H1 (cell line): ENCODE measurements at regions not wholly inside any gene's neighbourhood (a gene's known extent, or its start where the extent isn't known, plus 50 kb on each side); places are given as distances from the start of the nearest gene placed in this dataset.

ENCODE experiments used
- CTCF ChIA-PET: fragments of 300-600 bp; sonication (Branson Sonifier 250); formaldehyde crosslinking; loops from one replicate; lab custom pipeline; 2021; ENCODE audit not compliant: partially characterized antibody; lab: Charles Lee
- POLR2A ChIA-PET: fragments of 300-600 bp; sonication (Branson Sonifier 250); formaldehyde crosslinking; loops from one replicate; lab custom pipeline; 2021; ENCODE audit warnings: inconsistent platforms; ENCODE audit not compliant: partially characterized antibody; lab: Charles Lee
- DNase-seq, 2 experiments: peaks; one replicate each; pipeline versions ENCODE4 v3.0.0 to v3.0.0-alpha.2; 2010 to 2022; ENCODE audit warnings: low spot score in 2 of 2, low read depth in 1 of 2, mixed read lengths in 1 of 2
- FAIRE-seq: peaks from 2 replicates; lab custom pipeline; 2011; peaks lifted over from hg19 to GRCh38; lab: Jason Lieb, UNC
- H2AFZ ChIP-seq: 2 replicates; pipeline ENCODE4 v1.8.1; 2012; ENCODE audit warnings: low read length, inconsistent platforms
- H2AK5ac ChIP-seq: 2 replicates; pipeline ENCODE4 v1.6.1; 2013; ENCODE audit warnings: low read depth, low read length
- H2BK120ac ChIP-seq: replicated peaks from 2 replicates; pipeline ENCODE3; 2013; ENCODE audit warnings: low read depth, low read length, inconsistent platforms
- H2BK12ac ChIP-seq: 2 replicates; pipeline ENCODE4 v1.6.1; 2013; ENCODE audit warnings: low read depth, low read length
- H2BK15ac ChIP-seq: 2 replicates; pipeline ENCODE4 v1.6.1; 2013; ENCODE audit warnings: low read length
- H2BK20ac ChIP-seq: 2 replicates; pipeline ENCODE4 v1.6.1; 2013; ENCODE audit warnings: low read length
- H2BK5ac ChIP-seq: 2 replicates; pipeline ENCODE4 v1.6.1; 2013; ENCODE audit warnings: low read depth, low read length
- H3K14ac ChIP-seq: 2 replicates; pipeline ENCODE4 v1.6.1; 2013; ENCODE audit warnings: inconsistent platforms; ENCODE audit not compliant: insufficient read length
- H3K18ac ChIP-seq: 2 replicates; pipeline ENCODE4 v1.6.1; 2013; ENCODE audit warnings: low read length; ENCODE audit errors: extremely low read depth
- H3K23ac ChIP-seq: 2 replicates; pipeline ENCODE4 v1.6.1; 2013; ENCODE audit warnings: inconsistent platforms; ENCODE audit not compliant: insufficient read length
- H3K23me2 ChIP-seq: 2 replicates; pipeline ENCODE4 v1.6.1; 2013; ENCODE audit warnings: low read depth, low read length
- H3K27ac ChIP-seq: 2 replicates; pipeline ENCODE4 v1.6.1; 2011; ENCODE audit warnings: low read depth, low read length, inconsistent platforms
- H3K27me3 ChIP-seq, 4 experiments: replicated peaks in 1 of 4; 1 replicate in 1 of 4; 2 replicates in 3 of 4; pipeline versions ENCODE4 v1.6.1 to v1.8.1; 2011 to 2013; ENCODE audit warnings: low read length in 3 of 4, mild to moderate bottlenecking in 3 of 4, inconsistent platforms in 2 of 4, mixed read lengths in 2 of 4, moderate library complexity in 1 of 4; ENCODE audit not compliant: control insufficient read depth in 3 of 4, insufficient read depth in 3 of 4; ENCODE audit errors: extremely low read depth in 1 of 4
- H3K36me3 ChIP-seq, 4 experiments: 2 replicates each; pipeline versions ENCODE4 v1.6.1 to v1.8.1; 2011 to 2013; ENCODE audit warnings: mild to moderate bottlenecking in 4 of 4, low read length in 3 of 4, moderate library complexity in 2 of 4, control low read depth in 1 of 4, inconsistent platforms in 1 of 4; ENCODE audit not compliant: insufficient read depth in 4 of 4, control insufficient read depth in 2 of 4
- H3K4ac ChIP-seq: replicated peaks from 2 replicates; pipeline ENCODE3; 2013; ENCODE audit warnings: low read length, low read depth, mixed read lengths, inconsistent platforms; ENCODE audit not compliant: insufficient read length
- H3K4me1 ChIP-seq, 4 experiments: replicated peaks in 1 of 4; 1 replicate in 1 of 4; 2 replicates in 3 of 4; pipeline versions ENCODE4 v1.6.1 to v1.8.1; 2011 to 2013; ENCODE audit warnings: low read length in 3 of 4, inconsistent platforms in 2 of 4, mixed read lengths in 1 of 4; ENCODE audit not compliant: insufficient read depth in 4 of 4, control insufficient read depth in 3 of 4
- H3K4me2 ChIP-seq, 2 experiments: 2 replicates each; pipeline versions ENCODE4 v1.6.1 to v1.8.1; 2011 to 2013; ENCODE audit warnings: low read depth in 2 of 2, low read length in 2 of 2, control low read depth in 1 of 2, inconsistent platforms in 1 of 2, mild to moderate bottlenecking in 1 of 2; ENCODE audit not compliant: insufficient read depth in 1 of 2
- H3K4me3 ChIP-seq, 4 experiments: fragments of 200-600, 300-600 bp in 1 of 4; sonication (generic), shearing (Covaris generic), sonication (Bioruptor Twin) in 1 of 4; 2 replicates each; pipeline versions ENCODE4 v1.5.1 to v1.8.1; 2011 to 2016; ENCODE audit warnings: low read length in 4 of 4, low read depth in 3 of 4, control low read depth in 2 of 4, inconsistent platforms in 2 of 4, mild to moderate bottlenecking in 2 of 4, mixed read lengths in 1 of 4, moderate library complexity in 1 of 4; ENCODE audit not compliant: insufficient read depth in 2 of 4; ENCODE audit errors: extremely low read depth in 1 of 4
- H3K56ac ChIP-seq: replicated peaks from 2 replicates; pipeline ENCODE3; 2013; ENCODE audit warnings: low read depth, mild to moderate bottlenecking, mixed read lengths, low read length, inconsistent platforms; ENCODE audit not compliant: insufficient read length
- H3K79me1 ChIP-seq: 2 replicates; pipeline ENCODE4 v1.6.1; 2013; ENCODE audit warnings: low read depth, low read length, control low read depth
- H3K79me2 ChIP-seq, 2 experiments: 2 replicates each; pipeline versions ENCODE4 v1.6.1 to v1.8.1; 2012 to 2013; ENCODE audit warnings: low read length in 2 of 2, mild to moderate bottlenecking in 2 of 2, inconsistent platforms in 1 of 2; ENCODE audit not compliant: insufficient read depth in 2 of 2, control insufficient read depth in 1 of 2
- H3K9ac ChIP-seq, 4 experiments: replicated peaks in 1 of 4; 1 replicate in 1 of 4; 2 replicates in 3 of 4; pipeline versions ENCODE4 v1.6.1 to v1.8.1; 2011 to 2013; ENCODE audit warnings: low read depth in 3 of 4, low read length in 3 of 4, control low read depth in 2 of 4, mild to moderate bottlenecking in 2 of 4, moderate library complexity in 2 of 4, inconsistent platforms in 1 of 4; ENCODE audit errors: extremely low read depth in 1 of 4
- H3K9me3 ChIP-seq, 2 experiments: 2 replicates each; pipeline versions ENCODE4 v1.6.1 to v1.8.1; 2012 to 2013; ENCODE audit warnings: mild to moderate bottlenecking in 2 of 2, moderate library complexity in 2 of 2, control low read depth in 1 of 2, inconsistent platforms in 1 of 2, low read depth in 1 of 2, low read length in 1 of 2, mixed read lengths in 1 of 2; ENCODE audit not compliant: insufficient read depth in 2 of 2
- H4K20me1 ChIP-seq, 2 experiments: replicated peaks in 1 of 2; 2 replicates each; pipeline versions ENCODE3 to v1.8.1; 2011 to 2013; ENCODE audit warnings: inconsistent platforms in 2 of 2, low read length in 2 of 2, mild to moderate bottlenecking in 1 of 2; ENCODE audit not compliant: insufficient read depth in 2 of 2, control insufficient read depth in 1 of 2
- H4K5ac ChIP-seq: 2 replicates; pipeline ENCODE4 v1.6.1; 2013; ENCODE audit warnings: low read length, low read depth, mixed read lengths, inconsistent platforms; ENCODE audit not compliant: insufficient read length
- H4K8ac ChIP-seq: 2 replicates; pipeline ENCODE4 v1.8.0; 2013; ENCODE audit warnings: mild to moderate bottlenecking, moderate library complexity, low read length, inconsistent platforms; ENCODE audit not compliant: insufficient read depth; ENCODE audit errors: extremely low read depth
- H4K91ac ChIP-seq: replicated peaks from 2 replicates; pipeline ENCODE3; 2013; ENCODE audit warnings: low read length, mixed read lengths, inconsistent platforms; ENCODE audit not compliant: insufficient read length
- BCL11A ChIP-seq, 2 experiments: IDR thresholded peaks; one replicate each; pipeline ENCODE4 v1.6.1; 2011; ENCODE audit warnings: low read depth in 2 of 2, low read length in 2 of 2, mild to moderate bottlenecking in 2 of 2
- RXRA ChIP-seq: IDR thresholded peaks from 2 replicates; pipeline ENCODE4 v1.6.1; 2011; ENCODE audit warnings: low read depth, mild to moderate bottlenecking, low read length, moderate library complexity; ENCODE audit not compliant: insufficient read depth
- SIRT6 ChIP-seq: IDR thresholded peaks from one replicate; pipeline ENCODE4 v1.7.1; 2012; ENCODE audit warnings: low read length, inconsistent platforms
- TBP ChIP-seq: IDR thresholded peaks from 2 replicates; pipeline ENCODE4 v1.6.1; 2011; ENCODE audit warnings: low read depth, low read length, improper control_type of control experiment
- WGBS, 2 experiments: shearing (Covaris generic) in 1 of 2; methylation state at CpG; one replicate each; pipeline versions ENCODE4 v1.1.6 to v1.1.7; 2013 to 2015; ENCODE audit warnings: low lambda C conversion rate in 2 of 2, mixed read lengths in 2 of 2, inconsistent platforms in 1 of 2, low coverage in 1 of 2, missing lambda C conversion rate in 1 of 2; ENCODE audit not compliant: insufficient replicate concordance in 2 of 2, insufficient coverage in 1 of 2, insufficient read length in 1 of 2; ENCODE audit errors: extremely low coverage in 1 of 2, missing lambda C conversion rate in 1 of 2; 5-methylcytosine and 5-hydroxymethylcytosine counted together

DNA sequence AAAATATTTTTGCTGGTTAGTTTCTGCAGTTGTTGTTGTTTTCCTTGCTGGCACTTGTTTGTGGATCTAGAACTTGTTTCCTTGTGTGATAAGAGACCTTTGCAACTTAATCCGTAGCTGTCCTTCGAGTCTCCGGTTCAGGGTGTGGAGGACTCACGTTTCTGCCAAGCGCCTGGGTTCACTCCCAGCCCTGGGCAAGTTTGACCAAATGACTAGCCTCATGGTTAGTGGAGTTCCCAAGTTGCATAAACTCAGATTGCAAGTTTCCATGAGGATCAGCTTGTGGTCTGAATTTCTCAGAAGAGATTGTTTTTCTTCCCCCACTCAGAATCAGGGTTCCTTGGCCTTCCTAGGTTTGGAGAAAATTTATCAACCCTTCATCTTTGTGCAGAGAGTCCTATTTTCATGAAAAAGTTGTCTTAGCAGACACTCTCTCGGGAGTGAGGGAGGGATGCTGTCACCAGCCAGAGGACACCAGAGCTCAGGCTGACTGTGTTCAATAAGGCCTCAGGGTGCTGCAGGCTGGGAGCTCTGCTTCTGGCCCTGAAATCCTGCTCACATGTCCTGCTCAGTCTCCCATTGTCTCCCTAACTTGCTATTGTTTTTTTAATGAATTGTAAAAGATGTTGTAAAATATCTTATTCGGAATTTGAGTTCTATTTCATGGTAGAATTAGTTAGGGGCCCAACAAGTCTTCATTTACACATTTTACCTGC lies 377.7 kb upstream of the KLF6 start:
- Histone ChIP-seq H3K79me1 (no peaks in the 10 kb centered on the region), H3K36me3 (no peaks in the 10 kb centered on the region), H3K27me3 (no peaks in the 10 kb centered on the region), H2AK5ac (no peak overlapping the region), H3K56ac (no peak overlapping the region), H4K8ac (peak overlapping the region; percentile 57; the same call in 1 of the 2 replicates), H2BK120ac (no peak overlapping the region), H3K4ac (no peak overlapping the region), H4K91ac (no peak overlapping the region), H2BK5ac (no peak overlapping the region), H4K5ac (no peak overlapping the region), H3K9ac (no peak overlapping the region), H3K4me2 (no peak overlapping the region), H2BK15ac (no peak overlapping the region), H2BK12ac (no peak overlapping the region), H3K9me3 (no peaks in the 10 kb centered on the region), H2BK20ac (no peak overlapping the region), H2AFZ (0 out of 2 replicates have a peak overlapping the region, but pooled peaks have one; percentile 3), H3K23me2 (no peaks in the 10 kb centered on the region), H3K4me3 (no peak overlapping the region), H3K14ac (no peak overlapping the region), H3K27ac (no peak overlapping the region), H3K18ac (no peak overlapping the region), H4K20me1 (no peaks in the 10 kb centered on the region), H3K4me1 (peaks cover 0 to 2% (median under 1%) of the 10 kb centered on the region in 4 experiments; a peak in 2 of 7 replicates), H3K79me2 (no peaks in the 10 kb centered on the region), H3K23ac (no peak overlapping the region)
- ChIA-PET CTCF (interaction anchor here (0.8 to 1.4 kb wide), 2 partner anchors 9 to 11 kb away, joined by 3 read pairs; no protein-coding TSS in a partner anchor), POLR2A (no interaction called here)
- DNase-seq (no peak), FAIRE-seq (no peak)
- no peak for TF ChIP-seq BCL11A (IDR thresholded peaks at IDR 0.05; ENCODE audit: low read depth in 2 of 2, low read length in 2 of 2)
- TF ChIP-seq SIRT6: no peak
- no peak for TF ChIP-seq TBP
- no peak for TF ChIP-seq RXRA
- 91% methylated on average over 7 of the region's 7 CpGs; no CpG with 5 or more reads in 1 of the 2 experiments for WGBS, 2 experiments
